Neural cell (in vitro differentiated cells): ENCODE measurements at regions not wholly inside any gene's neighbourhood (a gene's known extent, or its start where the extent isn't known, plus 50 kb on each side); places are given as distances from the start of the nearest gene placed in this dataset.
A peak's percentile ranks its signal among the peaks of the same experiment; 100 is the strongest.

ENCODE experiments used
- CTCF ChIP-seq: fragments of 450-650 bp; IDR thresholded peaks from 2 replicates; pipeline ENCODE4 v1.5.1; 2014; ENCODE audit warnings: antibody characterized with exemption, mild to moderate bottlenecking, moderate library complexity; ENCODE audit not compliant: poor library complexity, severe bottlenecking
- EP300 ChIP-seq: fragments of 450-650 bp; conservative IDR thresholded peaks from 2 replicates; pipeline ENCODE4 v1.6.1; 2014; ENCODE audit warnings: antibody characterized with exemption, mild to moderate bottlenecking, moderate library complexity; ENCODE audit not compliant: poor library complexity, severe bottlenecking
- EZH2 ChIP-seq: fragments of 200-600, 300-800 bp; shearing (Covaris generic), sonication (generic); IDR thresholded peaks from 2 replicates; pipeline ENCODE4 v1.6.1; 2014; ENCODE audit warnings: antibody characterized with exemption, low read length, borderline replicate concordance, mild to moderate bottlenecking; ENCODE audit not compliant: insufficient read depth, poor library complexity, severe bottlenecking
- MXI1 ChIP-seq: fragments of 450-650 bp; conservative IDR thresholded peaks from 2 replicates; pipeline ENCODE4 v1.6.1; 2014; ENCODE audit warnings: antibody characterized with exemption, mild to moderate bottlenecking; ENCODE audit not compliant: poor library complexity, severe bottlenecking
- POLR2AphosphoS5 ChIP-seq: IDR thresholded peaks from 2 replicates; pipeline ENCODE4 v1.6.1; 2012
- SMC3 ChIP-seq: fragments of 450-650 bp; conservative IDR thresholded peaks from 2 replicates; pipeline ENCODE4 v1.6.1; 2014; ENCODE audit warnings: antibody characterized with exemption, mild to moderate bottlenecking, moderate library complexity; ENCODE audit not compliant: poor library complexity
- TAF1 ChIP-seq: IDR thresholded peaks from 2 replicates; pipeline ENCODE4 v1.6.1; 2012; ENCODE audit warnings: low read depth

DNA sequence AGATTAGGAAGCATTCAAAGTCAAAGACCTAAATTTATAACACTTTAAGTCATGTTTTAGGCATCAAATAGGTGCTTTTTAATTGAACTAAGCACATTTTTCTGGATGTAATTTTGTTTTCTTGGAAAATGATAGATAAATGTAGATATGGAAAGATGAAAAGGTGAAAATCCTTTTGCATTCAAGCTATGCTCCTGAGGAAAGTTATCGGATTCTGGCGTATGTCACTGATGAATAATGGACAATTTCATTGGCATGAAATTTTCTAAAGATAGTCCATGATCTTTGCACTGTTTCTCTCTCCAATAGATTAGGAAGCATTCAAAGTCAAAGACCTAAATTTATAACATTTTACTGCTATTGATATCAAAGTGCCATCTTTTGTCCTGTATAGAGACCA, 444.2 kb upstream of the PABPC4L start:
- no peak for TF ChIP-seq CTCF
- TF ChIP-seq EP300 = peak; percentile 71
- no peak for TF ChIP-seq SMC3
- TF ChIP-seq TAF1 = no peak
- no peak for TF ChIP-seq EZH2
- peak; percentile 61 for TF ChIP-seq POLR2AphosphoS5
- no peak for TF ChIP-seq MXI1
